Uterus (tissue), 3 donors: ENCODE measurements at regions not wholly inside any gene's neighbourhood (a gene's known extent, or its start where the extent isn't known, plus 50 kb on each side); places are given as distances from the start of the nearest gene placed in this dataset.
"Not testable (repeated sequence)": the region's sequence is repeated elsewhere in the genome, so short reads cannot be mapped to it uniquely, and the experiment has no call there.

ENCODE experiments used
- DNase-seq, 2 donors: peaks; one replicate each; pipeline ENCODE4 v3.0.0-alpha.2; 2019 to 2020
- H3K27ac ChIP-seq, 2 donors: fragments of 200-600 bp; sonication (generic); 1 replicate in 1 of 2; 2 replicates in 1 of 2; pipeline ENCODE4 v1.5.1; 2016 to 2018
- H3K27me3 ChIP-seq, 2 donors: fragments of 200-600 bp; sonication (generic); one replicate each; pipeline ENCODE4 v1.5.1; 2018 to 2019; ENCODE audit warnings: control low read depth in 1 of 2
- H3K36me3 ChIP-seq, 2 donors: fragments of 200-600 bp; sonication (generic); one replicate each; pipeline ENCODE4 v1.5.1; 2019; ENCODE audit warnings: control low read depth in 1 of 2
- H3K4me1 ChIP-seq, 2 donors: fragments of 200-600 bp; sonication (generic); one replicate each; pipeline ENCODE4 v1.5.1; 2018 to 2019; ENCODE audit warnings: control low read depth in 1 of 2
- H3K4me3 ChIP-seq, 2 donors: fragments of 200-600 bp; sonication (generic); 1 replicate in 1 of 2; 2 replicates in 1 of 2; pipeline ENCODE4 v1.5.1; 2018 to 2019; ENCODE audit warnings: mild to moderate bottlenecking in 1 of 2
- H3K9me3 ChIP-seq, 2 donors: fragments of 200-600 bp; sonication (generic); one replicate each; pipeline ENCODE4 v1.5.1; 2019; ENCODE audit warnings: control low read depth in 1 of 2
- POLR2A ChIP-seq, 2 donors: fragments of 450-650 bp; IDR thresholded peaks; one replicate each; pipeline ENCODE4 v1.6.1; 2016; ENCODE audit warnings: antibody characterized with exemption in 2 of 2, mild to moderate bottlenecking in 1 of 2, moderate library complexity in 1 of 2
- intact Hi-C: fragments of 100-400 bp; cut with DNase I; formaldehyde crosslinking; loops from one replicate; pipeline ENCODE4 v1.15.1; 2023; ENCODE audit warnings: low total_unique reads
- TF ChIP-seq, protein P1 (sequence below), 4 experiments: fragments of 200-600 bp in 2 of 4; fragments of 450-650 bp in 2 of 4; sonication (generic) in 2 of 4; IDR thresholded peaks; one replicate each; pipeline ENCODE4 v1.5.1; 2016 to 2019; ENCODE audit warnings: antibody characterized with exemption in 4 of 4, mild to moderate bottlenecking in 2 of 4, moderate library complexity in 1 of 4
- donor health status: DM: yes; HTN: yes; CAD: no.

DNA sequence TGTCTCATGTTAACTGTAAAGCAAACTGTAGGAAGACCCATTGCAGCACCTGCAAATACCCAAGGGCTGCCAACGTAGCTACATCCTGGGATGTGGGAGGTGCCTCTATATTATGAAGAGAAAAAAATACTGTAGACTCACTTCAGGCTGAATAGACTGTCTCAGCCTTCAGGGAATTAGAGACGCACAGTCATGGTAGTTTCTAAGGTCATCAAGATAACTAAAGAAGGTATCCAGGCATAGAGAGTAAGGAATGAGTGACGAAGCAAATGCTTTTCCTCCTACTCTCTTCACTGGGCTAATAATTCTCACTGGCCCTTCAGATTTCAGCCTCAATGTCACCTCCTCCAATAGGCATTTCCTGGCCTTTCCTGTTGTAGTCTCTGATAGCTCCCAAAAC is 121.6 kb upstream of the ECI2 start:
- H3K9me3 ChIP-seq, result no peaks in the 10 kb centered on the region
- H3K36me3 ChIP-seq, result no peaks in the 10 kb centered on the region
- H3K27ac ChIP-seq, result no peak overlapping the region
- DNase-seq, result no peak
- TF ChIP-seq POLR2A (IDR thresholded peaks at IDR 0.05), result no peak
- TF ChIP-seq, protein P1, sequence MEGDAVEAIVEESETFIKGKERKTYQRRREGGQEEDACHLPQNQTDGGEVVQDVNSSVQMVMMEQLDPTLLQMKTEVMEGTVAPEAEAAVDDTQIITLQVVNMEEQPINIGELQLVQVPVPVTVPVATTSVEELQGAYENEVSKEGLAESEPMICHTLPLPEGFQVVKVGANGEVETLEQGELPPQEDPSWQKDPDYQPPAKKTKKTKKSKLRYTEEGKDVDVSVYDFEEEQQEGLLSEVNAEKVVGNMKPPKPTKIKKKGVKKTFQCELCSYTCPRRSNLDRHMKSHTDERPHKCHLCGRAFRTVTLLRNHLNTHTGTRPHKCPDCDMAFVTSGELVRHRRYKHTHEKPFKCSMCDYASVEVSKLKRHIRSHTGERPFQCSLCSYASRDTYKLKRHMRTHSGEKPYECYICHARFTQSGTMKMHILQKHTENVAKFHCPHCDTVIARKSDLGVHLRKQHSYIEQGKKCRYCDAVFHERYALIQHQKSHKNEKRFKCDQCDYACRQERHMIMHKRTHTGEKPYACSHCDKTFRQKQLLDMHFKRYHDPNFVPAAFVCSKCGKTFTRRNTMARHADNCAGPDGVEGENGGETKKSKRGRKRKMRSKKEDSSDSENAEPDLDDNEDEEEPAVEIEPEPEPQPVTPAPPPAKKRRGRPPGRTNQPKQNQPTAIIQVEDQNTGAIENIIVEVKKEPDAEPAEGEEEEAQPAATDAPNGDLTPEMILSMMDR (IDR thresholded peaks at IDR 0.05), result no peak
- H3K4me3 ChIP-seq, result no peak overlapping the region
- no peaks in the 10 kb centered on the region for H3K27me3 ChIP-seq
- intact Hi-C loops, result no loop called here
- H3K4me1 ChIP-seq, result no peaks in the 10 kb centered on the region

DNA sequence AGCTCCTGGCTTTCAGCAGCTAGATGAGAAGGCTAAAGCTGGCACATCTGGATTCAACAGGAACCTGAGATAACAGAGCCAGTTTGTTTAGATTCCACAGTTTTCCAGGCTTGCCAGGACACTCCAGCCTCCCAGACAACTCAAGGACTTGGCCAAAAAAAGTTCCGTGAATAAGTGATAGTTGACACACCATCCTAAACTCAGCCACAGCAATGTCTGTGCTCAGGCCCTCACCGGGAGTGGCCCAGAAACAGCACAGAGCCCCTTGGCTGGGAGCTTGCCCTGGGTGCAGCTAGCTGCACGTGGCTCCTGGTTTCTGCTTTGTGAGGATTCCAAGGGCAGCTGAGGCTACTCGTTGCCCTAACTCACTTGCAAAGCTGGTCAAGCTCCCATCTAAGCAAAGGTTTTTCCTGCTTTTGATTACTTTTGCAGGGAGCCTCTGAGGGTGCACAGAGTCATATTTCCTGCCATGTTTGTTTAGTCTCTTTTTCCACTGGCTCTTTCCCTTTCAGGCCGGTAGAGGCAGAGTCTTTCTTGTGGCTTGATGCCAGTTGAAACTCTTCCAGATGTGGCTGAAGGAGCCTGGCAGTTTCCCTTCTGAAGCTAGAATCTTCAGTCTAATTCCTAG is 118.3 kb upstream of the ECI2 start:
- DNase-seq, result peak in 1 of 2 donors; percentile 21
- TF ChIP-seq, protein P1 (IDR thresholded peaks at IDR 0.05), result peak in 2 of 4 experiments; percentile 23 to 26
- TF ChIP-seq POLR2A (IDR thresholded peaks at IDR 0.05), result no peak
- H3K9me3 ChIP-seq, result no peaks in the 10 kb centered on the region
- H3K4me3 ChIP-seq, result no peak overlapping the region
- no peaks in the 10 kb centered on the region for H3K27me3 ChIP-seq
- no peak overlapping the region for H3K27ac ChIP-seq
- no peaks in the 10 kb centered on the region for H3K4me1 ChIP-seq
- intact Hi-C loops, result no loop called here
- H3K36me3 ChIP-seq, result no peaks in the 10 kb centered on the region

DNA sequence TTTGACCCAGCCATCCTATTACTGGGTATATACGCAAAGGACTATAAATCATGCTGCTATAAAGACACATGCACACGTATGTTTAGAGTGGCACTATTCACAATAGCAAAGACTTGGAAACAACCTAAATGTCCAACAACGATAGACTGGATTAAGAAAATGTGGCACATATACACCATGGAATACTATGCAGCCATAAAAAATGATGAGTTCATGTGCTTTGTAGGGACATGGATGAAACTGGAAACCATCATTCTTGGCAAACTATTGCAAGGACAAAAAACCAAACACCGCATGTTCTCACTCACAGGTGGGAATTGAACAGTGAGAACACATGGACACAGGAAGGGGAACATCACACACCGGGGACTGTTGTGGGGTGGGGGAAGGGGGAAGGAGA is 117.1 kb upstream of the ECI2 start:
- H3K36me3 ChIP-seq, H3K4me3 ChIP-seq, H3K27me3 ChIP-seq, H3K9me3 ChIP-seq, H3K27ac ChIP-seq, intact Hi-C loops, DNase-seq, H3K4me1 ChIP-seq: not testable (repeated sequence)

DNA sequence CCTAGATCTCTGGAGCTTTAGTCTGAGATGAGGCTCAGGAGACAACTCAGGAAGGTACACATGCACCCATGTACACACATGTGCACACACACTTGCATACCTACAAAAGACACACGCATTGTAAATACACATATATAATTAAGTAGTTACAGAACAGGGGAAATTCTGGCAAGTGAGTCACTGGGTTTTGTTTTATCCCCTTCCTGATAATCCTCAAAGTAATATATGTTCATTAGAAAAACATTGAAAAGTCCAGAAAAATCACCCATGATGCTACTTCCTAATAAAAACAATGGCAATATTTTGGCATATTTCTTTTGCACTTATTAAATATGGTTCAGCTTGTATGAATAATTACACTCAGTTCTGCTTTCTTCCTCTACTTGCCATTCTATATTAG is 115.3 kb upstream of the ECI2 start:
- intact Hi-C loops, result no loop called here
- Histone ChIP-seq H3K4me1 (no peaks in the 10 kb centered on the region), H3K27me3 (no peaks in the 10 kb centered on the region), H3K36me3 (no peaks in the 10 kb centered on the region), H3K4me3 (no peak overlapping the region), H3K27ac (no peak overlapping the region), H3K9me3 (no peaks in the 10 kb centered on the region)
- TF ChIP-seq, protein P1 (IDR thresholded peaks at IDR 0.05), result no peak
- no peak for TF ChIP-seq POLR2A (IDR thresholded peaks at IDR 0.05)
- DNase-seq, result no peak

DNA sequence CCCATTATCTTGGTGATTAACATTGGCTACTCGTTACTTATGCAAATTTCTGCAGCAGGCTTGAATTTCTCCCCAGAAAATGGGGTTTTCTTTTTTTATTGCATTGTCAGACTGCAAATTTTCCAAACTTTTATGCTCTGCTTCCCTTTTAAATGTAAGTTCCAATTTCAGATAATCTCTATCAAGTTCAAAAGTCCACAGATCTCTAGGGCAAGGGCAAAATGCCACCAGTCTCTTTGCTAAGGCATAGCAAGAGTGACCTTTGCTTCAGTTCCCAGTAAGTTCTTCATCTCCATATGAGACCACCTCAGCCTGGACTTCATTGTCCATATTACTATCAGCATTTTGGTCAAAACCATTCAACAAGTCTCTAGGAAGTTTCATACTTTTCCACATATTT is 108.5 kb upstream of the ECI2 start:
- H3K9me3 ChIP-seq, H3K4me3 ChIP-seq, H3K4me1 ChIP-seq, H3K27ac ChIP-seq, intact Hi-C loops, H3K36me3 ChIP-seq, H3K27me3 ChIP-seq, DNase-seq: not testable (repeated sequence)

DNA sequence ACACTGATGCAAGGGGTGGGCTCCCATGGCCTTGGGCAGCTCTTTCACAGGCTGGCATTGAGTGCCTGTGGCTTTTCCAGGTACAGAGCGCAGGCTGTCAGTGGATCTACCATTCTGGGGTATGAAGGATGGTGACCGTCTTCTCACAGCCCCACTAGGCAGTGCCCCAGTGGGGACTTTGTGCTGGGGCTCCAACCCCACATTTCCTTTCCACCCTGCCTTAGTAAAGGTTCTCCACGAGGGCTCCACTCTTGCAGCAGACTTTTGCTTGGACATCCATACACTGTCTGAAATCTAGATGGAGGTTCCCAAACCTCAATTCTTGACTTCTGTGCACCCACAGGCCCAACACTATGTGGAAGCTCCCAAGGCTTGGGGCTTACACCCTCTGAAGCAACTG is 107.9 kb upstream of the ECI2 start:
- H3K36me3 ChIP-seq, result no peaks in the 10 kb centered on the region
- H3K4me1 ChIP-seq, result no peaks in the 10 kb centered on the region
- no peak overlapping the region for H3K4me3 ChIP-seq
- no peak overlapping the region for H3K27ac ChIP-seq
- H3K9me3 ChIP-seq, result no peaks in the 10 kb centered on the region
- TF ChIP-seq POLR2A (IDR thresholded peaks at IDR 0.05), result no peak
- TF ChIP-seq, protein P1 (IDR thresholded peaks at IDR 0.05), result no peak
- no peak for DNase-seq
- no peaks in the 10 kb centered on the region for H3K27me3 ChIP-seq
- intact Hi-C loops, result no loop called here
